ENCODE measurements at regions not wholly inside any gene's neighbourhood (a gene's known extent, or its start where the extent isn't known, plus 50 kb on each side); places are given as distances from the start of the nearest gene placed in this dataset.

- H3K27me3 ChIP-seq (replicated peaks in 1 of 4; ENCODE audit: control extremely low read depth in 1 of 4, control insufficient read depth in 3 of 4, insufficient read depth in 4 of 4, low read length in 3 of 4) = no peaks in the 10 kb centered on the region
- no peak overlapping the region for H3K4me3 ChIP-seq (ENCODE audit: control extremely low read depth in 1 of 5, extremely low read depth in 1 of 5, insufficient read depth in 1 of 5, low read depth in 2 of 5, low read length in 4 of 5)
- H3K9me3 ChIP-seq (ENCODE audit: control extremely low read depth in 1 of 3, control insufficient read depth in 2 of 3, insufficient read depth in 1 of 3, low read length in 2 of 3) = no peaks in the 10 kb centered on the region
- Mint-ChIP-seq H3K4me3 (no peak overlapping the region), H3K27ac (no peak overlapping the region), H3K9me3 (ENCODE audit: insufficient read depth) (no peaks in the 10 kb centered on the region), H3K27me3 (no peaks in the 10 kb centered on the region), H3K4me1 (no peaks in the 10 kb centered on the region)
- H3K36me3 ChIP-seq (replicated peaks in 1 of 2; ENCODE audit: control extremely low read depth in 1 of 2, control insufficient read depth in 1 of 2, extremely low read depth in 1 of 2, insufficient read depth in 2 of 2, low read length in 1 of 2) = no peaks in the 10 kb centered on the region
- no peak overlapping the region for H3K9ac ChIP-seq (ENCODE audit: low read length)
- no peak overlapping the region for H2AFZ ChIP-seq (ENCODE audit: insufficient read depth, low read depth, low read length, poor library complexity, severe bottlenecking)
- no peaks in the 10 kb centered on the region for H3K79me2 ChIP-seq (ENCODE audit: control insufficient read depth, insufficient read depth, low read length)
- H3K4me1 ChIP-seq (ENCODE audit: control insufficient read depth in 2 of 2, insufficient read depth in 2 of 2, low read length in 2 of 2) = no peaks in the 10 kb centered on the region
- no peaks in the 10 kb centered on the region for H4K20me1 ChIP-seq (ENCODE audit: control insufficient read depth, insufficient read depth, low read length, poor library complexity, severe bottlenecking)
- TF ChIP-seq EZH2 (IDR thresholded peaks at IDR 0.05; ENCODE audit: borderline replicate concordance, insufficient read depth, low read depth, low read length, poor library complexity, severe bottlenecking) (no peak), CTCF (IDR thresholded peaks at IDR 0.05) (no peak)
- WGBS (ENCODE audit: insufficient coverage) = 100% methylated on average over 2 of the region's 4 CpGs
- ChIA-PET POLR2A (no interaction called here), CTCF (interaction anchor here (0.7 kb wide), 1 partner anchor 16 kb away, joined by 3 read pairs; no protein-coding TSS in a partner anchor)
- ATAC-seq (ENCODE audit: low read depth) (no peak), DNase-seq (no peak)
- H3K4me2 ChIP-seq (replicated peaks; ENCODE audit: low read depth, low read length, poor library complexity, severe bottlenecking) = no peak overlapping the region
- no peak overlapping the region for H3K27ac ChIP-seq (ENCODE audit: low read length in 2 of 2)
- intact Hi-C loops (cut with micrococcal nuclease) = no loop called here
These were observed 265.5 kb upstream of the C2CD4B start for GRCh38 chr15:62430552-62430951.

DNA sequence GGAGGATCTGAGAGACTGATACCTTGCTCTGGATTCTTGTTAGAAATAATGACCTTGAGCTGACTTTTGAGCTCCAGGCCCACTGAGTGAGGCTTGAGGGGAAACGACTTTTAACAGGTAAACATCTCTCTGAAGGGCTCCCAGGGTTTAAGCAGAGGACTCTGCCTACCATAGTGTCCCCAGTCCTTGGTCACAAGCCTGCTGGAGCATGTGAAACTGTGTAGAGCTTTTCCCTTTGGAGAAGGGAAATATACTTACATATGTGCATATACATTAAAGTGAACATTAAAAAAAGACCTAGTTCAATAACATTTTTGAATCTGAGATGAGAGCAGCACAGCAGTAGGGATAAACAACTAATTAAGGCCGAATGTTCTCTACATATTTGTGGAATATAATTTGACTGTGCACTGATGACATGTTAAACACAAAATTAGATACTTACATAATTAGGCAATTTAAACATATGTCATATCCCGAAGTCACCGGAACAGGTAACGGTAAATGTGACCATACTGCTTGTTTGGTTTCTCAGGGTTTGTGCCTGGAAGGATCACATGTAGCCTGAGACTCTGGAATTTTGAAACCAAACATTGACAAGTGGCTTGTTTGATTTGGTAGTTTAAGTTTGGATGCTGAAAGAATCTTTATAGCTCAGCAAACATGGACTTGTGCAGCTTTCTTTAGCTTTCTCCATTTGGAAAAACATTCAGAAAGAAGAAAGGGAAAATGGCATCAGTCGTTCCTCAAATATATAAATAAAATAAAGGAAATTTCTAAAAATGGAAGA, 266.1 kb upstream of the C2CD4B start:
- intact Hi-C loops (cut with micrococcal nuclease) = no loop called here
- CTCF ChIA-PET = interaction anchor here (0.7 kb wide), 1 partner anchor 15 kb away, joined by 3 read pairs; no protein-coding TSS in a partner anchor
- no peak overlapping the region for H3K4me2 ChIP-seq (replicated peaks; ENCODE audit: low read depth, low read length, poor library complexity, severe bottlenecking)

More for the DNA sequence above, 266.1 kb upstream of the C2CD4B start:
- no peak overlapping the region for H3K4me3 ChIP-seq (ENCODE audit: control extremely low read depth in 1 of 5, extremely low read depth in 1 of 5, insufficient read depth in 1 of 5, low read depth in 2 of 5, low read length in 4 of 5)
- no peaks in the 10 kb centered on the region for H3K36me3 ChIP-seq (replicated peaks in 1 of 2; ENCODE audit: control extremely low read depth in 1 of 2, control insufficient read depth in 1 of 2, extremely low read depth in 1 of 2, insufficient read depth in 2 of 2, low read length in 1 of 2)
- Mint-ChIP-seq H3K4me3 (no peak overlapping the region), H3K27me3 (no peaks in the 10 kb centered on the region), H3K4me1 (no peaks in the 10 kb centered on the region), H3K9me3 (ENCODE audit: insufficient read depth) (no peaks in the 10 kb centered on the region), H3K27ac (no peak overlapping the region)
- H3K27ac ChIP-seq (ENCODE audit: low read length in 2 of 2) = no peak overlapping the region
- no peaks in the 10 kb centered on the region for H3K4me1 ChIP-seq (ENCODE audit: control insufficient read depth in 2 of 2, insufficient read depth in 2 of 2, low read length in 2 of 2)
- no peaks in the 10 kb centered on the region for H3K27me3 ChIP-seq (replicated peaks in 1 of 4; ENCODE audit: control extremely low read depth in 1 of 4, control insufficient read depth in 3 of 4, insufficient read depth in 4 of 4, low read length in 3 of 4)
- no peaks in the 10 kb centered on the region for H3K79me2 ChIP-seq (ENCODE audit: control insufficient read depth, insufficient read depth, low read length)
- H3K9me3 ChIP-seq (ENCODE audit: control extremely low read depth in 1 of 3, control insufficient read depth in 2 of 3, insufficient read depth in 1 of 3, low read length in 2 of 3) = no peaks in the 10 kb centered on the region
- POLR2A ChIA-PET = no interaction called here
- DNase-seq (no peak), ATAC-seq (ENCODE audit: low read depth) (no peak)
- no peak overlapping the region for H2AFZ ChIP-seq (ENCODE audit: insufficient read depth, low read depth, low read length, poor library complexity, severe bottlenecking)
- TF ChIP-seq EZH2 (IDR thresholded peaks at IDR 0.05; ENCODE audit: borderline replicate concordance, insufficient read depth, low read depth, low read length, poor library complexity, severe bottlenecking) = no peak
- no peak for TF ChIP-seq CTCF (IDR thresholded peaks at IDR 0.05)
- 89% methylated on average over 3 of the region's 6 CpGs for WGBS (ENCODE audit: insufficient coverage)
- no peaks in the 10 kb centered on the region for H4K20me1 ChIP-seq (ENCODE audit: control insufficient read depth, insufficient read depth, low read length, poor library complexity, severe bottlenecking)
- H3K9ac ChIP-seq (ENCODE audit: low read length) = no peak overlapping the region

All from B cell (primary cell).